Natural killer cell (primary cell): ENCODE measurements at regions not wholly inside any gene's neighbourhood (a gene's known extent, or its start where the extent isn't known, plus 50 kb on each side); places are given as distances from the start of the nearest gene placed in this dataset.

Source experiments
- ATAC-seq, 3 donors: fragments of 150-1000 bp in 2 of 3; fragments of 200-7000 bp in 1 of 3; cut with Tn5 transposase; 1 replicate in 1 of 3; 2 replicates in 2 of 3; pipeline ENCODE4 v1.10.0; 2021; ENCODE audit warnings: mild to moderate bottlenecking in 2 of 3, moderate library complexity in 2 of 3
- DNase-seq, 2 donors: peaks; one replicate each; pipeline versions ENCODE4 v3.0.0 to v3.0.0-alpha.2; 2013 to 2021; ENCODE audit warnings: mixed read lengths in 1 of 2
- H3K27ac ChIP-seq: one replicate; pipeline ENCODE4 v1.5.1; 2013; ENCODE audit warnings: mild to moderate bottlenecking, low read length
- H3K27me3 ChIP-seq: one replicate; pipeline ENCODE4 v1.6.1; 2013; ENCODE audit warnings: low read length; ENCODE audit not compliant: control insufficient read depth, insufficient read depth
- H3K36me3 ChIP-seq: one replicate; pipeline ENCODE4 v1.6.1; 2013; ENCODE audit warnings: low read length; ENCODE audit not compliant: control insufficient read depth, insufficient read depth
- H3K4me1 ChIP-seq: one replicate; pipeline ENCODE4 v1.6.1; 2013; ENCODE audit warnings: low read length; ENCODE audit not compliant: control insufficient read depth, insufficient read depth
- H3K4me3 ChIP-seq: one replicate; pipeline ENCODE4 v1.5.1; 2013; ENCODE audit warnings: low read length
- H3K9me3 ChIP-seq: one replicate; pipeline ENCODE4 v1.6.1; 2013; ENCODE audit warnings: low read length; ENCODE audit not compliant: control insufficient read depth, insufficient read depth
- H3K27ac Mint-ChIP-seq, 2 donors: one replicate each; pipeline ENCODE4 v1.8.0; 2022; ENCODE audit warnings: mild to moderate bottlenecking in 2 of 2, mixed read lengths in 2 of 2, moderate library complexity in 1 of 2
- H3K27me3 Mint-ChIP-seq, 2 donors: one replicate each; pipeline ENCODE4 v1.8.0; 2022; ENCODE audit warnings: low read depth in 2 of 2, mixed read lengths in 2 of 2
- H3K36me3 Mint-ChIP-seq: one replicate; pipeline ENCODE4 v1.8.0; 2022; ENCODE audit warnings: mixed read lengths
- H3K4me1 Mint-ChIP-seq, 2 donors: one replicate each; pipeline ENCODE4 v1.8.0; 2022; ENCODE audit warnings: mixed read lengths in 2 of 2
- H3K4me3 Mint-ChIP-seq: one replicate; pipeline ENCODE4 v1.8.0; 2022; ENCODE audit warnings: mild to moderate bottlenecking, moderate library complexity, mixed read lengths
- H3K9me3 Mint-ChIP-seq, 2 donors: one replicate each; pipeline ENCODE4 v1.8.0; 2022; ENCODE audit warnings: mixed read lengths in 2 of 2
- WGBS: methylation state at CpG from one replicate; pipeline ENCODE4 v1.1.7; 2013; ENCODE audit warnings: missing lambda C conversion rate; ENCODE audit not compliant: insufficient coverage; 5-methylcytosine and 5-hydroxymethylcytosine counted together
- intact Hi-C: fragments of 100-400 bp; cut with micrococcal nuclease; formaldehyde crosslinking; loops from one replicate; pipeline ENCODE4 v1.14.2; 2022
- TF ChIP-seq, protein P1 (sequence below): fragments of 200-600 bp; IDR thresholded peaks from one replicate; pipeline ENCODE4 v1.8.0; 2022; ENCODE audit warnings: antibody characterized with exemption

GRCh38 chr15:91611561-91612323, 241.8 kb upstream of the SLCO3A1 start:
- H3K9me3 Mint-ChIP-seq, result peaks cover 0 to 2% of the 10 kb centered on the region in 2 donors
- DNase-seq, result no peak
- H3K27ac Mint-ChIP-seq, result no peak overlapping the region
- ATAC-seq, result no peak
- 79% methylated on average over 10 of the region's 10 CpGs for WGBS
- no peak overlapping the region for H3K4me3 Mint-ChIP-seq
- Histone ChIP-seq H3K4me1 (no peaks in the 10 kb centered on the region), H3K27me3 (no peaks in the 10 kb centered on the region), H3K36me3 (no peaks in the 10 kb centered on the region), H3K4me3 (no peak overlapping the region), H3K27ac (no peak overlapping the region), H3K9me3 (no peaks in the 10 kb centered on the region)
- H3K4me1 Mint-ChIP-seq, result no peaks in the 10 kb centered on the region
- intact Hi-C loops, result no loop called here
- H3K27me3 Mint-ChIP-seq, result peaks cover 0 to 14% of the 10 kb centered on the region in 2 donors
- H3K36me3 Mint-ChIP-seq, result no peaks in the 10 kb centered on the region
- TF ChIP-seq, protein P1, sequence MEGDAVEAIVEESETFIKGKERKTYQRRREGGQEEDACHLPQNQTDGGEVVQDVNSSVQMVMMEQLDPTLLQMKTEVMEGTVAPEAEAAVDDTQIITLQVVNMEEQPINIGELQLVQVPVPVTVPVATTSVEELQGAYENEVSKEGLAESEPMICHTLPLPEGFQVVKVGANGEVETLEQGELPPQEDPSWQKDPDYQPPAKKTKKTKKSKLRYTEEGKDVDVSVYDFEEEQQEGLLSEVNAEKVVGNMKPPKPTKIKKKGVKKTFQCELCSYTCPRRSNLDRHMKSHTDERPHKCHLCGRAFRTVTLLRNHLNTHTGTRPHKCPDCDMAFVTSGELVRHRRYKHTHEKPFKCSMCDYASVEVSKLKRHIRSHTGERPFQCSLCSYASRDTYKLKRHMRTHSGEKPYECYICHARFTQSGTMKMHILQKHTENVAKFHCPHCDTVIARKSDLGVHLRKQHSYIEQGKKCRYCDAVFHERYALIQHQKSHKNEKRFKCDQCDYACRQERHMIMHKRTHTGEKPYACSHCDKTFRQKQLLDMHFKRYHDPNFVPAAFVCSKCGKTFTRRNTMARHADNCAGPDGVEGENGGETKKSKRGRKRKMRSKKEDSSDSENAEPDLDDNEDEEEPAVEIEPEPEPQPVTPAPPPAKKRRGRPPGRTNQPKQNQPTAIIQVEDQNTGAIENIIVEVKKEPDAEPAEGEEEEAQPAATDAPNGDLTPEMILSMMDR, result no peak

- Histone ChIP-seq H3K9me3 (no peaks in the 10 kb centered on the region), H3K27ac (no peak overlapping the region), H3K4me3 (no peak overlapping the region), H3K27me3 (no peaks in the 10 kb centered on the region), H3K36me3 (no peaks in the 10 kb centered on the region), H3K4me1 (no peaks in the 10 kb centered on the region)
- Mint-ChIP-seq H3K9me3 (peaks cover 2% of the 10 kb centered on the region in 2 donors), H3K27me3 (peaks cover 13 to 24% of the 10 kb centered on the region in 2 donors), H3K4me3 (no peak overlapping the region), H3K4me1 (no peaks in the 10 kb centered on the region), H3K27ac (no peak overlapping the region), H3K36me3 (no peaks in the 10 kb centered on the region)
- intact Hi-C loops, result no loop called here
- TF ChIP-seq, protein P1, result no peak
- ATAC-seq (no peak), DNase-seq (no peak)
- WGBS, result 47% methylated on average over 3 of the region's 4 CpGs
These were observed 233.3 kb upstream of the SLCO3A1 start for GRCh38 chr15:91620229-91620628.

- ATAC-seq, result no peak
- TF ChIP-seq, protein P1, result no peak
- H3K27ac Mint-ChIP-seq, result no peak overlapping the region
- no peaks in the 10 kb centered on the region for H3K4me1 Mint-ChIP-seq
- WGBS, result 86% methylated on average over 2 of the region's 4 CpGs
- no peaks in the 10 kb centered on the region for H3K36me3 ChIP-seq
- no peaks in the 10 kb centered on the region for H3K36me3 Mint-ChIP-seq
- intact Hi-C loops, result no loop called here
- peaks cover 11 to 24% of the 10 kb centered on the region in 2 donors for H3K27me3 Mint-ChIP-seq
- H3K27ac ChIP-seq, result no peak overlapping the region
- H3K9me3 ChIP-seq, result no peaks in the 10 kb centered on the region
- H3K4me3 Mint-ChIP-seq, result no peak overlapping the region
- H3K9me3 Mint-ChIP-seq, result peaks cover 0 to 2% of the 10 kb centered on the region in 2 donors
- no peak overlapping the region for H3K4me3 ChIP-seq
- DNase-seq, result no peak
- H3K4me1 ChIP-seq, result no peaks in the 10 kb centered on the region
- H3K27me3 ChIP-seq, result no peaks in the 10 kb centered on the region
These were observed 231.3 kb upstream of the SLCO3A1 start for GRCh38 chr15:91622235-91622634.
